HG03097 (cell line): ENCODE measurements at regions not wholly inside any gene's neighbourhood (a gene's known extent, or its start where the extent isn't known, plus 50 kb on each side); places are given as distances from the start of the nearest gene placed in this dataset.

Experiments
- ATAC-seq: cut with Tn5 transposase; IDR thresholded peaks from one replicate; pipeline ENCODE4 v1.9.1; 2021; ENCODE audit not compliant: unreplicated experiment, low FRiP score

DNA sequence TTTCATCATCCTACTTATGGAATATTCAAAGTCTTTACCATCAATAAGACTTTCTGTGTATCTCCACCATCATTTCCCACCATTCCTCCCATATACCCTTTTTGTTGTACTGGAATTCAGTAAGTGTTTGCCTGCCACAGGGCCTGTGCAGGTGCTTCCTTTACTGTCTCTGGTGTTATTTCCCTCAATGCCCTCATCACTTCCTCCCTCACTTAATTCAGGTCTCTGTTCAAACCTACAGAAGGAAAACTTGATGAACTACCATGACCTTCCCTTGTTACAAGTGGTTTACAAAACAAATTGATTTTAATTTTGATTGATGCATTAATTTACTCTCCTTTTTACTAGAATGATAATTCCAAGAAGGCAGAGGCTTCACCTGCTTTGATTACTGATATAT is 159.5 kb upstream of the FAT4 start:
- no peak for ATAC-seq

DNA sequence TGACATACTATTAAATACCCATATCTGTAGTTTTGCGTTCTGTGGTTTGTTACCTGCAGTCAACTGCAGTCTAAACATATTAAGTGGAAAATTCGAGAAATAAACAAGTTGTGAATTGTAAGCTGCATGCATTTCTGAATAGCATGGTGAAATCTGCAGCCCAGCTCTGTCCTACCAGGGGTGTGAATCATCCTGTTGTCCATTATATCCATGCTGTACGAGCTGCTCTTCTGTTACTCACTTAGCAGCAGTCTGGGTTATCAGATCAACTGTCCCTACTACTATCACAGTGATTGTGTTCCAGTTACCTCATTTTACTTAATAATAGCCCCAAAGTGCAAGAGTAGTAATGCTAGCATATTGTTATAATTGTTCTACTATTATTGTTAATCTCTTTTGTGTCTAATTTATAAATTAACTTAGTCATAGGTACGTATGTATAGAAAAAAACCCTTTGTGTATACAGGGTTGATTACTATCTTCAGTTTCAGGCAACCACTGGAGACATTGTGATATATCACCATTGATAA is 173.7 kb upstream of the FAT4 start:
- no peak for ATAC-seq

DNA sequence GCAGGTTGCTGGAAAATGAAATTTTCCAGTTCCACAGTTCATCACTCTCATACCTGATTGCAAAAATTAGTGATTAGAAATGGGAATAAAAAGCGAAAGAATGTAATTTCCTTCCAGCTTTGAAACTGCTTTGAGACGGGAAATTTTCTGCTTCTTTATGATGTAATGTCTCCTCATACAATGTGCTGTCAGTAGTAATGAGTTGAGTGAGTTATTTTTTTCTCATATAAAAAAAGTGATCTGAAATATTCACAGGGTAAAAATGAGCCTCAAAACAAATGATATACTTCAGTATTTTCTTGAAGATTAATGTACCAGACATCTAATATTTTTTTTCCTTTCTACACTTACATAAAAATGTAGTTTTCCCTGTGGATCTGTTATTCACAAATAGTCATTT is 179.1 kb upstream of the FAT4 start:
- no peak for ATAC-seq

DNA sequence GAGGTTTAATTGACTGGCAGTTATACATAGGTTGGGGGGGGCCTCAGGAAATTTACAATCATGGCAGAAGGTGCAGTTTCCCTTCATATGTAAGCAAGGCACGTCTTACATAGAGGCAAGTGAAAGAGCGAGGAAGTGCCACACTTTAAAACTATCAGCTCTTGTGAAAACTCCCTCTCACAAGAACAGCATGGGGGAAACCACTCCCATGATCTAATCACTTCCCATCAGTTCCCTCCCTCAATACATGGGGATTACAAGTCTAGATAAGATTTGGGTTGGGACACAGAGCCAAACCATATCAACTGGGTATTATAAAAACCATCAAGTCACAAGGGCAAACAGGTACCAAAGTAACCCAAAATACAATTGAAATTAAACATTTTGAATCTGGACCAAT is 182.0 kb upstream of the FAT4 start:
- ATAC-seq = no peak

DNA sequence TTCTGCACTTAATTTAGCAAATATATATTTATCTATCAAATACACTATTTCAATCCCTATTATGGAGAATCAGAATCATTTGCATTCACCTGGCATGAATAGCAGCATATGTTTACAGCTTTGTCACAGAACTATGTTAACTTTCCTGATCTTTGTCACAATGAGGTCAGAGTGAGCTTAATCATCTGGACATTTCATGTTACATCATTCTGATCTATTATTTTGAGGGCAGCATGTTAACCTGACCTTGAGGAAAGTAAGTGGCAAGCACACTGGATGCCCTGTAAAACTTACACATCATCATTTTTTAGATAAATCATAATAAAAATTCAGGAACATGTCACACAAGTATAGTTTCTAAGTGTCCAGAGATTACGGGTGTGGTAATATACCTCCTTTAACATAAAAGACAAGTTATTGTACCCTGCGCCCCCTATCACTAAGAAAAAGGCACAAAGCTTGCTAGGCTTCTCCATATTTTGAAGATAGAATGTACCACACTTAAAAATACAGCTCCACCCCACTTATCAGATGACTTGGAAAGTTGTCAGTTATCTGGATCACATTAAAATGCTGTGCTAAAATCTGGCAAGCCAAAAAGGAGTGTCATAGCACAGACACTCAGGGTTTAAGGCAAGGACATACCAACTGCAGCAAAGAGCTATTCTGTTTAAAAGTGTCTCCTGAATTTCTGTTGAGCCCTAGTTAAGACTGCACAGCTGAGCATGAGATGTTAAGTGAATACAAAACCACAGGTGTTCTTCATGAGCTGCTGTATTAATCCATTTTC is 182.7 kb upstream of the FAT4 start:
- no peak for ATAC-seq

GRCh38 chr4:125125276-125125675 is 189.5 kb upstream of the FAT4 start:
- ATAC-seq = no peak

GRCh38 chr4:125123570-125124109 is 191.1 kb upstream of the FAT4 start:
- no peak for ATAC-seq

DNA sequence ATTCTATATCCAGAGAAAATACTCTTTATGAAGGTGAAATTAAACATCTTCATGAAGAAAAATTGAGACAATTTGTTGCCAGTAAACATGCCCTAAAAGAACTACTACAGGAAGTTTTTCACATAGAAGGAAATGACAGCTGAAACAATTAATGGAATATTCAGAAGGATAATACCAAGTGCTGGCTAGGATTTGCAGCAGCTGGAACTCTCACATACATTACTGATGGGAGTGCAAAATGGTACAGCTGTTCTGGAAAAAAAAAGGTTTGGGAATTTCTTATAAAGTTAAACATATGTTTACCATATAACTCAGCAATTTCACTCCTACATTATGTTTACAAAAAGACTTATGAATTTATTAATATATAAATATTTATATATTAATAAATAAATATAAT is 193.2 kb upstream of the FAT4 start:
- ATAC-seq = no peak

GRCh38 chr4:125116431-125116830 is 198.3 kb upstream of the FAT4 start:
- ATAC-seq = no peak

DNA sequence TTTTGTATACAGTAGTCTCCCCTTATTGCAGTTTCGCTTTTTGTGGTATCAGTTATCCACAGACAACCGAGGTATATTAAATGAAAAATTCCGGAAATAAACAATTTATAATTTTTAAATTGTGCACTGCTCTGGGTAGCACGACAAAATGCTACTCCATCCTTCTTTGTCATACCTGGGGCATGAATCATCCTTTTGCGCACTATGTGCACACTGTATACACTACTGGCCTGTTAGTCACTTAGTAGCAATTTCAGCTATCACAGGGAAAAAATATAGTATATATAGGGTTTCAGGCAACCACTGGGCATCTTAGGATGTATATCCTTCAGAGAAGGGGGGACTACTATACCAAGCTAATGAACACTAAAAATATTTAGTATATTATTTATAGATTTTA is 198.8 kb upstream of the FAT4 start:
- ATAC-seq = no peak

DNA sequence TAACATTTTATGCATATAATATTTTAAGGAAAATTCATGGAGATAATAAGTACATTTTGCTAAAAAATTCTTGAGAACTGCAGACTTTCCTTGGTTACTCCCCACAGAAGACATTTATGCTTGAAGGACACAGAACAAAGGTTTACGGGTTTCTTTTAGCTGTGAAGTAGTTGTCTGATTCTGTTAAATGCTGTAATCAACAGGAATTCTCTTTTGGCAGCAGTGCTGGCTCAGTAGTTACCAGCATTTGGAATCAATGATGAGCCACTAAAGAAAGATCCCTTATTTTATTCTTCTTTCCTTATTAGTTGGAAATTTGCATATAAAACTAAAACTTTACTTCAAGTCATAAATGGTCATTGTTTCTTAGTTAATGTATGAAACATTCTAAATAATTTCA is 199.3 kb upstream of the FAT4 start:
- ATAC-seq = no peak

DNA sequence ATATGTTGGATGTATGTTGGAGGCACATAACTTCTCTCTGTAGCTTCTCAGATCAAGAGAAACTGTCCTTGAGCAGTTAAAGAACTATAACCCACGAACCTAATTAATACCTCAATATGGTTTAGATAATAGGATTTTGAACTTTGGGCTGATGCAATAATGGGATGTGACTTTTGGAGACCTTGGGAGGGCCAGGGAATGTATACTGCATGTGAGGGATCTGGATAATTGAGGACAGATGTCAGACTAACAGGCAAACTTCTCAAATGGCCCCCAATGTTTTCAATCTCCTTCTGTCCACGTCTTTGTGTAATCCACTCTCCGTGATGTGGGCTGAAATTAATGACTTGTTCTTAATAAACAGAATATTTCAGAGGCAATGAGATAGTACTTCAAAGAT is 202.2 kb upstream of the FAT4 start:
- no peak for ATAC-seq

- no peak for ATAC-seq
Observed at GRCh38 chr4:125111323-125111722, 203.4 kb upstream of the FAT4 start.

GRCh38 chr4:125105561-125105960 is 209.2 kb upstream of the FAT4 start:
- no peak for ATAC-seq

DNA sequence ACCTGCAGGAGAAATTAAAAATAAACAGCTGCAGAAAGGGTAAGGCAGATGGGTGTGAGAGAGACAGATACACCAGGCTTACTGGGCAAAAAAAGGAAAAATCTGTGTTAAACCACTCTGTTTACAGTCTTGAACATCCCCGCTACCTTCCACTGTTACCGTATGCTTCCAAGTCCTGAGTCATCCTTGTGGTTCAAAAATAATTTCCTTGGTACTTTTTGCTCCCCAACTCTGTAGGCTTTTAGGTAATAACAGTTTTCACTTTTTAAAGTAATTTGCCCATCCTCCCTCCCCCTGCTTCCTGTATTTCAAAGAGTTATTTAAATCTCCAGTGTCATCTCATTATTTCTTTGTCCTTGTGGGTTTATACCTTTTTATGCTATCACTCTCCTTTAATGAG is 210.1 kb upstream of the FAT4 start:
- ATAC-seq = no peak

GRCh38 chr4:125101719-125102118 is 213.0 kb upstream of the FAT4 start:
- no peak for ATAC-seq

- ATAC-seq = no peak
Observed at GRCh38 chr4:125097729-125098128, 217.0 kb upstream of the FAT4 start.

- no peak for ATAC-seq
Observed at GRCh38 chr4:125096662-125097061, 218.1 kb upstream of the FAT4 start.

- ATAC-seq = no peak
Observed at GRCh38 chr4:125091541-125091940, 223.2 kb upstream of the FAT4 start.

DNA sequence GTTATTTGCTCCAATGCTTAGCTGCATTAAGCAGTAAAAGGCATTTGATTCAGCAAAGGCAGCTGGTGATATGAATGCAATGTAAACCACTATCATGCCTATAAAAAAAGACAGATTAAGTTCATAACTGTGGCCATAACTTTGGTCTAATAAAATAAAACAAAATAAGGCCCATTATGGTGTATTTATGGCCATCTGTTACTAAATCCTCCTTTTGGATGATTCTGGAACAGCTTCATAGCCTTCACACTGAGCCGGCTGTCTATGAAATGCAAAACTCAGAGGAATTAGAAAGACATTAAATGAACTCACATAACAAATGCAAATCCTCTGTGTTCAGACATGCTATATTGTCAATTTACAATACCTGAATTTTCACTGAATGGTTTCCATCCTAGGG is 223.7 kb upstream of the FAT4 start:
- no peak for ATAC-seq

DNA sequence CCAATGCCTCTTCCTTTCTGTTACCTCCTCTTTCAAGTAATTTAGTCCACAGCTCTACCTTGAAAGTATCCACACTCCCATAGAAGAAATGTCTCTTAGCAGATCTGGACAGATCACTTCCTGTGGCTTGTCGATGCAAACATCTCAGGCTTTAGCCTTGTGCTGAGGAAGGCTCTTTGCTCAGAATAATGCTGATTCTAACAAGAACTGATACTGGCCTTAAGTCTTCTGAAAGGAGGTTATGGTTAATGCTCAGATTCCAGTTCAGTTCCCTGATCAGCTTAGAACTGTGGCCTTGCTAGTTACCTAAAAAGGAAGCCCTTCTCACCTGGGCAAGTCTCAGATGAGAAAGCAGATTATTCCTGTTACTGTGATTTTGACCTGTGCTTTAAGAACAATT is 230.1 kb upstream of the FAT4 start:
- ATAC-seq = no peak

GRCh38 chr4:125082729-125083417 is 231.9 kb upstream of the FAT4 start:
- ATAC-seq = no peak
